ENCODE measurements at regions not wholly inside any gene's neighbourhood (a gene's known extent, or its start where the extent isn't known, plus 50 kb on each side); places are given as distances from the start of the nearest gene placed in this dataset.

- Histone ChIP-seq H3K4me3 (replicated peaks in 1 of 3) (no peak overlapping the region), H3K9me3 (no peaks in the 10 kb centered on the region), H3K27me3 (no peaks in the 10 kb centered on the region), H3K4me1 (no peaks in the 10 kb centered on the region), H3K27ac (no peak overlapping the region), H3K36me3 (no peaks in the 10 kb centered on the region)
- WGBS, 2 donors = 76 to 85% methylated on average over 6 of the region's 6 CpGs
- TF ChIP-seq CTCF (IDR thresholded peaks at IDR 0.05) = no peak
- TF ChIP-seq POLR2A (IDR thresholded peaks at IDR 0.05) = no peak
- intact Hi-C loops (cut with DNase I) = no loop called here
- no peak for DNase-seq
Measured at GRCh38 chr2:133970641-133971040, 283.2 kb upstream of the MGAT5 start.

- no peaks in the 10 kb centered on the region for H3K27me3 ChIP-seq
- H3K36me3 ChIP-seq = no peaks in the 10 kb centered on the region
- no peak for DNase-seq
- TF ChIP-seq POLR2A (IDR thresholded peaks at IDR 0.05) = no peak
- TF ChIP-seq CTCF (IDR thresholded peaks at IDR 0.05) = no peak
- 96 to 97% methylated on average over 2 of the region's 2 CpGs for WGBS, 2 donors
- no peaks in the 10 kb centered on the region for H3K9me3 ChIP-seq
- H3K27ac ChIP-seq = no peak overlapping the region
- peaks cover 2 to 9% of the 10 kb centered on the region in 2 donors for H3K4me1 ChIP-seq
- intact Hi-C loops (cut with DNase I) = no loop called here
- no peak overlapping the region for H3K4me3 ChIP-seq (replicated peaks in 1 of 3)
Measured at GRCh38 chr2:133972297-133972696, 281.6 kb upstream of the MGAT5 start.

DNA sequence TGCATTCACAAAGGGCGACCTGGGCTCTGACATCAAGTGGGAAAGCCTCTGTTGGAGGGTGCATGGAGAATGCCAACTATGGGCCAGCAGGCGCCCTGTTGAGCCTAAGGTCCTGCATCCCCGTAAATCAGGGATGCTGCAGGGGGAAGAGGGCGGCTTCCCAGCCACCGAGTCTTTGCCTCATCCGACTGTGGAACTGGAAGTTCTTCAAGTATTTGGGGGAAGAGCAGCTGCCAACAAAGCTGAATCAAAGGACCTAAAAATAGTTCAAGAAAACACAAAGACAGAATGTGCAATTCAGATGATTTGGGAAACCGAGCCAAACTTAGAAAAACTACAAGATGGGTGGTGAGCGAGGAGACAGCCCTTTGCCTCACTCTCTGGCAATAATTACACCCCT lies 281.1 kb upstream of the MGAT5 start:
- Histone ChIP-seq H3K36me3 (no peaks in the 10 kb centered on the region), H3K9me3 (no peaks in the 10 kb centered on the region), H3K27ac (no peak overlapping the region), H3K4me1 (peaks cover 3 to 14% of the 10 kb centered on the region in 2 donors), H3K27me3 (no peaks in the 10 kb centered on the region), H3K4me3 (replicated peaks in 1 of 3) (no peak overlapping the region)
- TF ChIP-seq CTCF (IDR thresholded peaks at IDR 0.05) (no peak), POLR2A (IDR thresholded peaks at IDR 0.05) (no peak)
- WGBS, 2 donors = 75 to 81% methylated on average over 8 of the region's 8 CpGs
- intact Hi-C loops (cut with DNase I) = no loop called here
- no peak for DNase-seq

- DNase-seq = no peak
- H3K27ac ChIP-seq = no peak overlapping the region
- intact Hi-C loops (cut with DNase I) = no loop called here
- no peak for TF ChIP-seq CTCF (IDR thresholded peaks at IDR 0.05)
- H3K4me3 ChIP-seq (replicated peaks in 1 of 3) = no peak overlapping the region
- no peaks in the 10 kb centered on the region for H3K9me3 ChIP-seq
- H3K27me3 ChIP-seq = no peaks in the 10 kb centered on the region
- H3K36me3 ChIP-seq = no peaks in the 10 kb centered on the region
- WGBS, 2 donors = 91 to 100% methylated on average over 1 of the region's 1 CpG
- H3K4me1 ChIP-seq = peaks cover 3 to 16% of the 10 kb centered on the region in 2 donors
Measured at GRCh38 chr2:133974353-133974752, 279.5 kb upstream of the MGAT5 start.

DNA sequence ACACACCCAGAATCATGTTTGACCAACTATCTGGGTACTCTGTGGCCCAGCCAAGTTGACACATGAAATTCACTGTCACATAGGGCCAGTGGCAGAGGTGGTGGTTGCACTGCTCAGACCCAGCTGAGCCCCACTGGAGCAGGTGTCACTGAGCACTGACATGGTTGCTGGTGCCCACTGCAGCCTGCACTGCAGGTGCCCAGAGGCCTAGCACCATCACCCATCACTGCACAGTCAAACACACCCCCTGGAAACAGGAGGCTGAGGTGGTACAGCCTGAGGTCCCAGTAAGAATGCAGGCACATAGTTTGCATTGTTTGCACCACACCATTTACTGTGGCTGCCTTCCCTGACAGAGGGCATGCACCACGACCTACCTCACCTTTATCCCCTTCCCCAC lies 278.7 kb upstream of the MGAT5 start:
- H3K27ac ChIP-seq = no peak overlapping the region
- peaks cover 3 to 16% of the 10 kb centered on the region in 2 donors for H3K4me1 ChIP-seq
- H3K9me3 ChIP-seq = no peaks in the 10 kb centered on the region
- no peak overlapping the region for H3K4me3 ChIP-seq (replicated peaks in 1 of 3)
- DNase-seq = no peak
- 0 to 35% methylated on average over 1 of the region's 1 CpG for WGBS, 2 donors
- TF ChIP-seq POLR2A (IDR thresholded peaks at IDR 0.05) (no peak), CTCF (IDR thresholded peaks at IDR 0.05) (no peak)
- intact Hi-C loops (cut with DNase I) = no loop called here
- H3K36me3 ChIP-seq = no peaks in the 10 kb centered on the region
- H3K27me3 ChIP-seq = no peaks in the 10 kb centered on the region
